NCI-H446 (cell line): ENCODE measurements at regions not wholly inside any gene's neighbourhood (a gene's known extent, or its start where the extent isn't known, plus 50 kb on each side); places are given as distances from the start of the nearest gene placed in this dataset.

Source experiments
- DNase-seq, 2 experiments: peaks; one replicate each; lab custom pipeline; 2025; lab: John Stamatoyannopoulos, UW

DNA sequence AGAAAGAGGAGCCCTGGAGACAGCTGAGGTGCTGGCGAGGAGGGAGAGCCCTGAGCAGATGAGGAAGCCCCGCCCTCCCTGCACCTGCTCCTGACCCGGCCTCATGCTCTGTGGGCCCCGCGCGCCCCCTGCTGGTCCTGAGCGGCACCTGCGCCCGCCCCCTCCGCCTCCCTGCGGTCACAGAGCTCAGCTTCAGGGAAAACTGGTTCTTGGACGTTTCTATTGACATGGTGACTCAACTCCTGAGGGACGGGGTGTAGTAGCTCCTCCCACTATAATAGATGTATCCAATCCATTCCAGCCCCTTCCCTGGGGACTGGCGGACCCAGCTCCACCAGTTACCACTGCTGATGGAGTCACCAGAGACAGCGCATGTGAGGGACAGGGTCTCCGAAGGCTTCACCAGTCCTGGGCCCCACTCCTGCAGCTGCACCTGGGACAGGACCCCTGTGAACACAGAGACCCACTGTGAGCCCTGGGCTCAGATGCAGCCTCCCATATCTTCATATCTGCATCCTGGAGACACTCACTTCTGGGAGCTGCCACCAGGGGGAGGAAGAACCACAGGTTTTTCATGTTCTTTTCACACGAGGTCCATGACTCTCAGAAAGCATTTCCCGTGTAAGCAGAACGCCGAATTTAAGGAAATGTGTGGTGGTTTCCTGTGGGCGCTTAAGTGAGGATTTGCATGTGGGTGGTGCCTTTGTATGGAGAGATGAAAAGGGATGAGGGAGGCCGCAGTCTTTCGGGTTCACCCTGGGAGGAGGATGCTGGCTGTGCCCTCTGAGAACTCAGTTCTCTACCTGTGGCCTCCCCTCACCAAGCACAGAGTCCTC is 1346.4 kb downstream of the TMEM121 start:
- DNase-seq: peak; percentile 42 to 66

DNA sequence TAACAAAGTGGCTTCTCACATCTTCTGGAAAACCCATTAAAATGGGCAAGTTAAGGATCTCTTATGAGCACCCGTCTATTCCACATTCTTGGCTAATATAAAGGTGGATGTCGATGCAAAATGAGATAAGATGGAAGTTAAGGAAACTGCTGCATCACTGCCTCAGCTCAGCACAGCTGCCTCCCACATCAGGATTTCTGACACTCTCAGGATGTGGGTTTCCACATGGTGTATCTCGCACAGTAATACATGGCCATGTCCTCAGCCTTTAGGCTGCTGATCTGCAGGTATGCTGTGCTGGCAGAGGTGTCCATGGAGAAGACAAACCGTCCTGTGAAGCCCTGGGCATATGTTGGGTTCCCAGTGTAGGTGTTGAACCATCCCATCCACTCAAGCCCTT is 1348.0 kb downstream of the TMEM121 start:
- DNase-seq: no peak

DNA sequence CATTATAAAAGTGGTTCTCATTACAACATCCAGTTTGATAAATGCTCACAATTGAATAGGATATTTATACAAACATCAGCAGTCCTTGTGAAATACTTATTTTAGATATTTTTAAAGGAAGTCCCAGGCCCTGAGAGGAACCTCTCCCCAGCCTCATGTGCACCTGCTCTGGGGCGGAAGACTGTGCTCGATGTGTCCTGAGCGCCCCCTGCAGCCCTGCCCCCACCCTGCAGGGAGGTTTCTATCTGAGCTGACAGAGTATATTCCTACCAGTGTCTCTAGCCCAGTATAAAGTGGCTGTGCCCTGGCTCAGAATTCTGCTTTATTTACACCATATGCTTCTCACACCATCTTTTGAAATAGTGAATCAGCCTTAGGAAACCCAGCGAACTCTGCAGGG is 1349.1 kb downstream of the TMEM121 start:
- no peak for DNase-seq

DNA sequence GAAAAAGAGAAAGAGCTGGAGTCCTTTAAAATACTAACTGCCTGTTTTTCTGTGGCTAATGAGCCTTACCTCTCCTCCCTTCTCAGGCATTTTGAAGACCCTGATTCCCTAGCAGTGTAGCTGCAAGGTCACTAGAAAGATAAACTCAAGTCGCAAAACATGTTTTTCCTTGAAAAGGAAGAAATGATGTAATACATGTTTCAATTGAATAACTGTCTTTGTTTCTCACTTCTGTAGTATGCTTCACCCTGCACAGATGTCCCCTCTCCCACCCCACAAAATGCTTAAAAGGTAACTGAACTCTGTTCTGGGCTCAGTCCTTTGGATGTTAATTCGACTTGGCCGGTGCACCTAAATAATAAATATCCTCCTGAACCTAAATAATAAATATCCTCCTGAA is 1350.3 kb downstream of the TMEM121 start:
- no peak for DNase-seq

DNA sequence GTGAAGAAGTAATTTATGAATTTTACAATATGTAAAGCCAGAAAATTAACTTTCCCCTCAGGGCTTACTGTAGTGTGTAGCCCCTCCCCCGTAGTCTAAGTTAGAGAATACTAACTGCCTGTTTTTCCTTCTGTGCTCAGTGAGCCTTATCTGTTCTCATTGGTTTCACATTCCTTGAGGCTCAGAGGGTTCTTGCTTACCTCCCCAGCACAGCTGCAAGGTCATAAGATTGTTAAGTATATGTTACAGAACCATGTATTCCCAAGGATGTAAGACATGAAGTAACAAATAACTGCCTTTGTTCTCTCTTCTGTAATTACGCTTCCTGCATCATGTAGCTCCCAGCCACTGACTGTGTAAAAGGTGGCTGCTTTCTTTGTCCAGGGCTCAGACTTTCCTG is 1351.1 kb downstream of the TMEM121 start:
- no peak for DNase-seq

DNA sequence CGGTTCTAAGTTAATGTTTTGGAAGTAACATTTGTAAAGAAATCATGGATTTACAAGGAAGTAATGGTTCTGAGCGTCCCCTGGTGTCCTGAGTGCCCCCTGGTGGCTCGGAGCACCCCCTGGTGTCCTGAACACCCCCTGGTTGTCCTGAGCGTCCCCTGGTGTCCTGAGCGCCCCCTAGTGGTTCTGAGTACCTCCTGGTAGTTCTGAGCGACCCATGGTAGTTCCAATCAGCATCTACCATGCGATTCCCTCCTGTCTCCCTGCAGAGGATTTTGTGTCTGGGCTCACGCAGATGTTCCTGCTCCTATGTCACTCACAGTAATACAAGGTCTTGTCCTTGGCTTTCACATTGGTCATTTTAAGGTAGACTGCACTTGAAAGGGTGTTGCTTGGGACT is 1352.9 kb downstream of the TMEM121 start:
- peak in 1 of 2 experiments; percentile 35 for DNase-seq

DNA sequence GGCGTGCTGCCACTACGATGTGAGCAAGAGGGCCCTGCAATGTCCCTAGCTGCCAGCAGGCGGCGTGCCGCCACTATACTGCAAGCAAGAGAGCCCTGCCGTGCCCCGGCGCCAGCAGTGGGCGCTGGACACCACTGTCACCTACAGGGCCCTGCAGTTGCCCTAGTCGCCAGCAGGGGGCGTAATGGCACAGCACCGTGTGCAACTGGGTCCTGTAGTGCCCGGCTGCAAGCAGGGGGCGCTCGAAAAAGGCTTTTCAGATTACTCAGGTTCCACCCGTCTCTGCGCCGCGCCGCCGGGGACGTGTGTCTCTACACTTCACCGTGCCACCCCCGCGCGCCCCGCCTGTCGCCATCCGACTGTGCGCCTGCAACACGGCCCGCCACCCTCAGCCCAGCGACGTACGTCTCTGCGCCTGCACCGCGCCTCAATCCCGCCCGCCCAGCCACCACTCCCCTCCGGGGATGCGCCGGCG is 1356.9 kb downstream of the TMEM121 start:
- DNase-seq: peak in 1 of 2 experiments; percentile 7
